ENCODE measurements at regions not wholly inside any gene's neighbourhood (a gene's known extent, or its start where the extent isn't known, plus 50 kb on each side); places are given as distances from the start of the nearest gene placed in this dataset.

DNA sequence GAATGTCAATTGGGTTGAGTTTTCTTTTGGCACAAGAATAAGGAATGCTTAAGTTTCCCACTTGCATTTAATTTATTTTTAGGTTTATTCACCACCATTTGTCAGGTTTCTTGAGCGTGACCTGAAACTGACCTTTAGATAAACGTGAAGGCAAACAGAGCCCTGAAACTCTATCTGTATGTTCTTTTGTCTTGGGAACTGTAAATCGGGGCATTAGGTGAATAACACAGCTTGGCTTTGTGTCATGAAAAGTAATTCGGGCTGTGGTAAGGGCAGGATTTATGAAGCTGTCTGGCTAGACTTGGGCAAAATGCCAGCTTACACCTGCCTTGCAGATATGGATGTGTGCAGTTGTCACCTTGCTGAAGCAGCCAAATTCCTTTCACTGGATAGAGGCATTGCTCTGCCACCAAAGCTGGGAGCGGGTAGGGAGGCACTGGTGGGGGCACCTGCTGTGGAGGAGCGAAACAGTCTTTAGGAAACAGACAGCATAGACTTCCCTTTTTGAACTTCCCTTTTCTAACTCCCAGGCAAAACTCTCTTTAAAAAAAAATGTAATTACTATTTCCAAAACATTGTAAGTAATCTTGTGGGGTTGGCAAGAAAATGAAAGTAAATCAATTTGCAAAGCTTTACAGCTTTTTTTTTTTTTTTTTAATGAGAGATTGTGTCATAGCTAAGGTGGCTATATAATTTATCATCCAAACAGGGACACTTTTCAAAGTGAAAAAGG, 545.2 kb downstream of the CSNK1G3 start:
- peak; percentile 73 for DNase-seq (ENCODE audit: low spot score)
- intact Hi-C loops (cut with DNase I) = no loop called here

DNA sequence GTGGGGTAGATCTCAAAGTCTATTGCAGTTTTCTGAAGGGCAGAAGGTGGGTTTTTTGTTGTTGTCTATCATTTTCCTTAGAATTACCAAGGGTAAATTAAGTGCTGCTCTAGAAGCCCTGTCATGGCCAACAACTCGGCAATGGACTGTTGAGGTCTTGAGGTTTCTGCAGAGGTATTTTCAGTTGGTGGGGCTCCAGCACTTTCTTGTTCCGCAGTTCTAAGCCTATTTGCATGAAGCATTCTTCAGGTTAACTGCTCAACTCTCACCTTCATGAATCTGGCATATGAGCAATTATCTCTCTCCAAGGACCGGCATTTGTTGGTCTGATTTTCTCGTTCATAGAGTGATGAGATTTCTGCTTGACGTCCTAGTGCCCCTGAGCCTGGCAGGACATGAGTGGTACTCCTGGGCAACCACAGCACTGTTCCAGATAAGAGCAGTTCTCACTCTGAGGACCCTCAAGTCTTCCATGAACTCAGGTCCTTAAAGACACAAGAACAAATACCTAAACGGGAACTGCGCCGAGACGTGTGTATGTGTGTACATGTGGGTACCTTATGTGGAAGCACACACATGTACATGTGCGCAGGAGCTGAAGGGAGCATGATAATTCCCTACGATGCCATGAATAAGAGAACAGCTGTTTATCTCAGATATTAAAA, 544.5 kb downstream of the CSNK1G3 start:
- intact Hi-C loops (cut with DNase I) = no loop called here
- no peak for DNase-seq (ENCODE audit: low spot score)

DNA sequence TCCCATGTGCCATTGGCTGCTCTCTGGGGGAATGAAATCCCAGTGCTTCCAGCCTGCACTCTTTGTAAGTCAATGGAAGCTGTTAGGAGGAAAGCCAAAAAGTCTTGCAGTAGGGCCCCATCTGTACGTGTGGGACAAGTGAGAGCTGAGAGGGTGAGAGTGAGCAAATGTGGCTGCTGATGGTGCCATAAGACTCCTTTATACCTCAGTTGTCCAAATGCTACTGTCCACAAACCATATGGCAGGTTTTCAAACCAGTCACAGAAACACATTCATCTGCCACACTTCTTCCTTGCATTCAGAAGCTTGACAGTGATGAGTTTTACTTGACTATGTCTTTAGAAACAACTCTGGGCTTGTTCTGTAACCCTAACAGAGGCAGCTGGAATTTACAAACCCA, 543.8 kb downstream of the CSNK1G3 start:
- intact Hi-C loops (cut with DNase I) = no loop called here
- no peak for DNase-seq (ENCODE audit: low spot score)

DNA sequence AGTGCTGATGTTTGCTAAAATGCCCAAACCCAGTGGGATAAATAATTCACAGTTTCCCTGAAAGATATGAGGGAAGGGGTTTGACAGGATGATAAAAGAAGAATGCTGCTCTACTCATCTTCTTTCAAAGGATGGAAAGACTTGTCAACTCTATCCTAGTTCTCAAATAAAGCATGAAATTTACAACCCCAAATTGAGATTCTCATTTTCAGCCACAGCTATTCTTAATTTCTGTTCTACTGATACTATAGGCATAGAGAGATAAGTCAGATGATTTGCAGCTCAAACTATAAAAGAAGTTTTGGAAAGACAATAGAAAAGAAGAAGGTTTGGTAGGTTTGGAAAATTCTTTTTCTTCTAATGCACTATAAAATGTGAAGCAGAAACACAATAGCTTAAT, 542.6 kb downstream of the CSNK1G3 start:
- DNase-seq (ENCODE audit: low spot score) = no peak
- intact Hi-C loops (cut with DNase I) = no loop called here

DNA sequence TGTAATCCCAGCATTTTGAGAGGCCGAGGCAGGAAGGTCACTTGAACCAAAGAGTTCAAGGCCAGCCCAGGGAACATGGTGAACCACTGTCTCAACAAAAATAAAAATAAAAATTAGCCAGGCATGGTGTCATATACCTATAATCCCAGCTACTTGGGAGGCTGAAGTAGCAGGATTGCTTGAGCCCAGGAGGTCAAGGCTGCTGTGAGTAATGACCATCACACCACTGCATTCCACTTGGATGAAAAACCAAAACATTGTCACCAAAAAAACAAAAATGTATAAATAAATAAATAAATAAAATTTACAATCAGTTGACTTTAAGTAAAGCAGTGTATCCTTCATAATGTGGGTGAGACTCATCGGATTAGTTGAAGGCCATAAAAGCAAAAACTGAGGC, 541.4 kb downstream of the CSNK1G3 start:
- DNase-seq (ENCODE audit: low spot score) = no peak
- intact Hi-C loops (cut with DNase I) = no loop called here

DNA sequence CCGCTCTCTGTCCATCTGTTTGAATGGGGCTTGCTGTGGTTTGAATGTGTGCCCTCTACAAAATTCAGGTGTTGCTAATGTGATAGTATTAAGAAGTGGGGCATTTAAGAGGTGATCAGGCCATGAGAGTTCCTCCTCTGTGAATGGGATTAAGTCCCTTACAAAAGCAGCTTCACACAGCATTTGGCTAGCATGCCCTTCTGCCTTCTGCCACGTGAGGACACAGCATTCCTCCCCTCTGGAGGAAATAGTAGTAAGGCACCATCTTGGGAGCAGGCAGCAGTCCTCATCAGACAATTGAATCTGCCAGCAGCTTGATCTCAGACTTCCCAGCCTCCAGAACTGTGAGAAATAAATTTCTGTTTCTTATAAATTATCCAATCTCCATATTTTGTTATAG, 540.2 kb downstream of the CSNK1G3 start:
- intact Hi-C loops (cut with DNase I) = no loop called here

DNA sequence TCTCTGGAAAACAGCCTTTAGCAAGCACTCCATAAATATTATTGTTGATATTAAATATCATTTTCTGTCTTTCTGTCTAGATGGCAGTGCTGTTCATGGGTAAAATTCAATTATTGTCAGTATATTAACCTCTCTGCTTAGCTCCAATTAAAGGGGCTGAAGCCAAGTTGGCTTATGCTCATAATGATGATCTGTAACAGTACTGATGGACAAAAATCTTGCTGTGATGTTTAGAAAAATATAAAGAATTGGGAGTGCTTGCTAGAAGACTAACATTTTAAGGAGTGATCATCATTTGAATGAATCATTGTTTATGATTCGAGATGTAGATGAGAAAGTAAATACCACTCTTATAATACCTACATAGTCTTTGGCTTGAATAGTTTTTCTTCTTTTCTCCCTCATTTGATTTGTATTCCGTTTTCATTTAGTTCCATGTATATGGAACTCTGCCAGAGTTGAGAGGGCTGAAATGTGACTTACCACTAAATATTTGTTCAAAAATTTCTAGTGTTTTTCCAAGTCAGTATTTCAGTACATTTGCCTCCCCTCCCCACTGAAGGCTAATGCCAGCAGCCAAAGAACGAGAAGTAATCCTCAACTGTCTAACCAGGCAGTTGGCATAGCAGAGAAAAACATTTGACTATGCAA, 538.3 kb downstream of the CSNK1G3 start:
- no peak for DNase-seq (ENCODE audit: low spot score)
- intact Hi-C loops (cut with DNase I) = no loop called here

More for the DNA sequence above, 540.2 kb downstream of the CSNK1G3 start:
- no peak for DNase-seq (ENCODE audit: low spot score)

DNA sequence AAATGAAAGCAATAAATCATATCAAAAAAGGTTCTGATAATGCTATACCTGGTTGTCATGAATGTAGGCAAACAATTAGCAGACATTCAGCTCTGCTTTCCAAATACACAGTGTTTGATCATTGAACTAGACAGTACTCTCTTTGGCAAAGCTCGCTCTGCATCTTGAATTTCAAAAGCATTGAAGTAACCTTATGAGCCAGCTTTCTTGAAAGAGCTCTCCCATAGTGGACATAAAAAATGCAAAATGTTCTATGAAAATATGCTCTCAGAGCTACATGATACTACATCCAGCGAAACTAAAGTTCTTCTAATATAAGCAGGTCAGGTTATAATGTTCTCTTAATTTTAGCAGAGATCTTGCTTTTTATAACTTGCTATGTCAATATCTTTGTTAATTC, 533.4 kb downstream of the CSNK1G3 start:
- no peak for DNase-seq (ENCODE audit: low spot score)
- intact Hi-C loops (cut with DNase I) = no loop called here

DNA sequence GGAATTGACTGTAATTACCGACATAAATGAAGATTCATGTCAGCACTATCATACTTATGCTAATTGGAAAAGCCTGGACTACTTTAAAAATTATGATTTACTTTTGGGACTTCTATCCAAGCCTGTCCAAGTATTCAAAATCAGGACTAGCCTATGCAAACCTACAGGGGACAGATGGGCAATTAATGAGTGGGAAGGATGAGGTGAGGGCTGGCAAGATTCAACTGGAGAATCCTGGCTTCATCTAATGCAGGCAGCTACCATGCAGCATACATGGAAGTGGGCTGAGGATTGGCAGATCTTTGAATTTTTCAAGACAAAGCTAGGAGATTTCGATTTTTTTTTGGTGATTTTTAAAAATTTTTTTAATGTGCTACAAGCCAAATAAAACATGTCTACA, 532.6 kb downstream of the CSNK1G3 start:
- intact Hi-C loops (cut with DNase I) = no loop called here

DNA sequence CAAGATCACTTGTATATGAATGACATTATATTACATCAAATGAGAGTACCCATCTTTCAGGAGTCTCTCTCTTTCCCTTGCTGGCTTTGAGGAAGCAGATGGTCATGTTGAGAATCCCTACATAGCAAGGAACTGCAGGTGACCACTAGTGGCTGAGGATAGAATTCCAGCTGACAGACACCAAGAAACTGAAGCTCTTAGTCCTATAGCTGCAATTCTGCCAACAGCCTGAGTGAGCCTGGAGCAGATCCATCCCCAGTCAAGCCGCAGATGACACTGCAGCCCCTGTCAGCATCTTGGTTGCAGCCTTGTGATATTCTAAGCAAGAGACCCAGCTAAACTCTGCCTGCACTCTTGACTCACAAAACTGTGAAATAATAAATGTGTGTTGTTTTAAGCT, 531.5 kb downstream of the CSNK1G3 start:
- DNase-seq (ENCODE audit: low spot score) = no peak
- intact Hi-C loops (cut with DNase I) = no loop called here

More for the DNA sequence above, 532.6 kb downstream of the CSNK1G3 start:
- no peak for DNase-seq (ENCODE audit: low spot score)

DNA sequence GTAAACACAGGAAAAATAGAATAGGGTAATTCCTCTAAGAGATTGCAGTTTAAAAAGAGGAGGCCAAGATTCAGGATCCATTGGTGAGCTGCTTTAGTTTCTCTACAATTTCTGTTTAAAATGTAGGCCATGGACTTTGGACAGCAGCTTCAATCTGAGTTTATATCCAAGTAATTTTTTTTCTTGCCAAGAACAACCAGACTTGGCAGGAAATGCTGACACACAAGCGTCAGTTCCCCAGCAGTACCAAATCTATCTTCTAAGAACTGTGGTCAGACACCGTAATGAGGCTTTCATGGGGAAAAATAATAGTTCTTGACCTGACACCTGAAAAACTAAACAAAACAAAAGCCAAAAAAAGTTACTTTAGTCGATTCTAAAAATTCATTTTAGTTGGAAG, 528.8 kb downstream of the CSNK1G3 start:
- no peak for DNase-seq (ENCODE audit: low spot score)
- intact Hi-C loops (cut with DNase I) = no loop called here

DNA sequence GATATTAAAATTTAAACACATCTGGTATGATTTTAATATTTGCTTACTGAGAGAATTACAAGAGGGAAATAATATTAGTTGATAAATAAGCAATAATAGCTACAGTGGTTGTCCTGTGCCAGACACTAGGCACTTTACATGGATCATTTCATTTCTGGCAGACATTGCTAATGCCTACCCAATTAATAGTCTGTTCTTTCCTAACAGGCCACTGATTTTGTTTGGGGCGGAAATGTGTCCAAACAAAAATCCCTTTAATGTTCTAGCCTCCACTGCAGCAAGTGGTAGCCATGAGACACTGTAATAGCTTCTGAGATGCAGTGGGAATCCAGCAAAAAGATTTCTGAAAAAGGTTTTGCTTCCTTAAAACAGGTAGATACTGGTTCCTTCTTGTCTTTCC, 527.4 kb downstream of the CSNK1G3 start:
- intact Hi-C loops (cut with DNase I) = no loop called here
- DNase-seq (ENCODE audit: low spot score) = no peak

DNA sequence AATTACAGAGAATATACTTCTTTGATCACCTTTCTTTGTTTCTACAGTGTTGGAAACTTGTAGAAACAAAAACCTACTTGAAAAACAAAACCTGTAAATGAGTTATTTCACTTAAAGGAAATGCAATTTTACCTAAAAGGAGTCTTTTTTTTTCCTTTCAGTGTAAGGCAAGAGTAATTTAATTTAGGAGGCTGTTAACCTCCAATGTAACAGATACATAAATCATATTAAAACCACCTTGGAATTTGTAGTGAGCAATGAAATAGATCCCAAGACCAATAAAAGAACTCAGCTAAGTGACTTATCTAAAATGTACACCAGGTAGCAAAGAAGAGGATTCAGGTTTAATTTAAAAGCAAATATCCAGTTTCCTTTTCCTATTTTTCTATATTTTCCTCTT, 524.8 kb downstream of the CSNK1G3 start:
- intact Hi-C loops (cut with DNase I) = no loop called here
- no peak for DNase-seq (ENCODE audit: low spot score)

DNA sequence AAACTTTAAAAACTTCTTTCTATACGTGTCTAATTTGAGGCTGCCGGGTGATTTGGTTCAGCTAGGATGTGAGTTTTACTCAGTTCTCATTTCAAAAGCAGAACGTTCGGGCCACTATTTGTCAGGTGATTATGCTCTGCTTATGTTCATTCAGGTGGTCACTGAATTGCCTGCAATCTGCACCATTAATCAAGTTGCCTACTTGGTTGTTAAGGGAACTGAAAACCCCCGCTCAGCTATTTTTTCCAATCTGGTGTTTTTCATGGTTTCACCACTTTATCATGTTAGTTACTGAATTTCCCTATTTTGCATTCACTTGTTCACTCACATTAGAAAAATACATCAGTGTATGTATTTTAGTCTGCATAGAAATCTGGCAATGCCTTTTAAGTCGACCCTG, 523.0 kb downstream of the CSNK1G3 start:
- DNase-seq (ENCODE audit: low spot score) = no peak
- intact Hi-C loops (cut with DNase I) = no loop called here

DNA sequence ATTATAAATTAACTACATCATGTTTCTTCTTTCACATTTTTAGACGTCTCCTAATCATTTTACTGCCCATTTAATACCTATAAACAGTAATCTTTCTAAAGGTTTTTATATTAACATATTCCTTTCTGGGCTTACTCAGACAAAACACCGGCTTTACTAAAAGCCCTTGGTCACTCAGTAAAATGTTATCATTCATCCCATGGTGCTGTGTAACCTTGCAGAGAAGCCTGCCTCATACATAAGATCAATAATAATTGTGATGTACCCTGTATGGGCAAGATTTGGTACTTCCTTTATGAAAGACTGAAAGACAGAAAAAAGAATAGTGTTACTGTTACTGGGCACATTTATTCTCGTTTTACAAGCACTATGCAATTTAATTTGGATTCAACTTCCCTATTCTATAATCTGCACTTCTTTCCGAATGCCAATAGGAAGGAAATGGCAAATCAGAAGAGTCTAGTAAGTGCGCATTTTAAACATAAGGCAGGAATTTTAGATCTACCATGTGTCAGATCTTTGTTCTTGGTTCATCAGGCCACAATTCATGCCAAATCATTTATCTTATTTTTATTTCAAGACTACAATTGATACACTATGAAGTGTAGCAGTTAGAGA, 522.2 kb downstream of the CSNK1G3 start:
- intact Hi-C loops (cut with DNase I) = no loop called here
- no peak for DNase-seq (ENCODE audit: low spot score)

DNA sequence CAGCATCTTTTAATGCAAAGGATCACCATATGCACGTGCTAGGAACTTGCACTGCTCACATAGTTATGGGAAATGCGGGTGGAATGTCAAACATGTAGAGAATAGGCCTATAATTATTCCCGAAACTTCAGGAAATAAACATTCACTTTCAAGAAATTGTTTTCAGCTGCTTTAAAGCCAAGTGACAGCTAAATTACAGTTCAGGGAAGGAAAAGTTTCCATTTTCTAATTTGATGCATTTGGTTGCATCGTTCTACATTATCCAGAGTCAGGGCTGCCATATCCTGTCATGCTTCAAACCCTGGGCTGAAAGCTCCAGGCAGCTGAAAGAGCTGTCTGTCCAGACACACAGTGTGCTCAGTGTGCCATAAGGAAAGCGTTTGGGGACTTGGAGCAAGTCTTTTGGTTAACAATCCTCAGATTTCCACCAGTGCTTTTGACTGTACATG, 518.1 kb downstream of the CSNK1G3 start:
- no peak for DNase-seq (ENCODE audit: low spot score)
- intact Hi-C loops (cut with DNase I) = no loop called here

DNA sequence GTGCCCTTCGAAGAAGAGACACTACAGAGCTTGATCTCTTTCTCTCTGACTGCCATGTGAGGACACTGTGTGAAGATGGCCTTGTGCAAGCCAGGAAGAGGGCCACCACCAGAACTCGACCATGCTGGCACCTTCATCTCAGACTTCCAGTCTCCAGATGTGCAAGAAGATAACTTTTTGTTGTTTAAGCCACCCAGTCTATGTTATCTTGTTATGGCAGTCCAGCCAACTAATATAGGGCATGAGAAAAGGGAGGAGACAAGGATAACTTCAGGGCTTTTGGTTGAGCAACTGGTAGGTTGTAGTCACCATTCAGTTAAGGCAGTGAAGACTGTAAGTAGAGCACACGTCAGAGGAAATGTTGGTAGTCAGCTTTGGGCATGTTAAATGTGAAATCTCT, 515.5 kb downstream of the CSNK1G3 start:
- DNase-seq (ENCODE audit: low spot score) = no peak
- intact Hi-C loops (cut with DNase I) = no loop called here

DNA sequence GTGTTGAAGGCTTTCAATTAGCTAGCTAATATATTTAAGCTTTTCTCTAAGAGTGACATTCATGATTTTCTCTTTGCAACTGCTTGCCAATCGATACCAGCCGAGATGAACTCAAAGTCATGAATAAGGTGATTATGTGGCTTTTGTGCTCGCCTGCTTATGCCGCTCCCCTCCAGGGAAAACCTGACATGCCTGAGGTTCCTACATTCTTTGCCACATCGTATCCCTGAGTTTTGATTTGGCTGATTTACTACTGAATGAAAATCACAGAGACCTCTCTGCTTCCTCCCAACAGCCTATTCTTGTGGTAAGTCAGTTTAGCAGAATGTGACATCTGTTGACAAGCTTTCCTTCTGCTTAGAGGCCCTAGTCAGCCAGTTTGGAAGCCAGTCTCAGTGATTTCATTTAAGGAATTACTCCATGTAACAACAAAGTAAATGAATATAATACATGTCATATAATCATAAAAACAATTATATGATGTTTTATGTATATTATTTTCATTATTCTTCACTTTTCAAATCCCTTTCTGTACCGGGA, 513.4 kb downstream of the CSNK1G3 start:
- DNase-seq (ENCODE audit: low spot score) = no peak
- intact Hi-C loops (cut with DNase I) = no loop called here

DNA sequence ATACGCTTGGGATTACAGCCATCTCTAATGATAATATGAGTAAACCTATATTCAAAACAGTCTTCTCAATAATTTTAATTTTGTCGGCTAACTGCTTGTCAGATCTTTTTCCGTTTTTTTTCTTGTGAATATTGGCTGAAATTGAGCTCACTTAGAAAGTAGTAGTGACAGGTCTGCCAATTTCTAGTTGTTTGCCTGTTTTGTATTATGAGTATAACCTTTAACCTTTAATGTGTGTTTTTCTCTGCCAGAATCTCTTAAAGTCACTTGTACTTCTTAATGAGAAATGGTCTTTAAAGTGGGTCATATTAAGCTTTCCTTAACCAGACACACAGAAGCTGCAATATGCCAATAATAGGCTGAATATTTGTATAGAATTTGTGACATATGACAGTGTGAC, 511.0 kb downstream of the CSNK1G3 start:
- intact Hi-C loops (cut with DNase I) = no loop called here
- DNase-seq (ENCODE audit: low spot score) = no peak

DNA sequence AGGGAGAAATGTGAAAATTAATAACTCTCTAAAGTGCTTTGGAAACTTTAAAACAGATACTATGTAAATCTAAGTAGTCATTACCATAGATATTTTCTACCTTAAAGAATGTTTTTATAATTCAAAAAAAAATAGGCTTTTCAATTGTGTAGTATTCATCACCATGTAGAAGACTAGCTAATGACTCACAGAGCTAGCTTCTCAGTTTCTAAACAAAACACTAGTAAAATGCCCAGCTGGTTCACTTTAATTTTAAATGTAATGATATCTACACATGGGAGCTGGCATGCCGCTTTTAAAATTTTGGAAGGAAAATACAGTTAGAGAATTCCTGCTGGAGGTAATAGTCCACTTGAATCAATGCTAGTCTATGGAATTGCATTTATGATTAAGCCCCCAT, 509.8 kb downstream of the CSNK1G3 start:
- intact Hi-C loops (cut with DNase I) = no loop called here
- no peak for DNase-seq (ENCODE audit: low spot score)

All from cardiac septum (tissue), 1 donor.